HEK293 (cell line): ENCODE measurements at regions not wholly inside any gene's neighbourhood (a gene's known extent, or its start where the extent isn't known, plus 50 kb on each side); places are given as distances from the start of the nearest gene placed in this dataset.

Experiments used
- CTCF ChIA-PET: fragments of 350-600 bp; formaldehyde crosslinking; extraction: SDS; loops from one replicate; lab custom pipeline; 2021; ENCODE audit warnings: antibody characterized with exemption; lab: Yijun Ruan, JAX
- POLR2A ChIA-PET: fragments of 300-600 bp; formaldehyde crosslinking; extraction: SDS; loops from one replicate; lab custom pipeline; 2020; ENCODE audit warnings: antibody characterized with exemption, inconsistent platforms; lab: Yijun Ruan, JAX
- H3K27ac ChIP-seq: fragments of 200-500 bp; sonication (Bioruptor generic); 2 replicates; pipeline ENCODE4 v1.5.1; 2014; ENCODE audit warnings: low read depth, low read length, control low read depth, inconsistent platforms; ENCODE audit errors: extremely low read depth
- H3K36me3 ChIP-seq, 2 experiments: fragments of 200-500 bp in 1 of 2; sonication (Bioruptor generic) in 1 of 2; 1 replicate in 1 of 2; 2 replicates in 1 of 2; pipeline ENCODE4 v1.5.1; 2014 to 2017; ENCODE audit warnings: inconsistent platforms in 2 of 2, low read length in 2 of 2; ENCODE audit not compliant: control insufficient read depth in 2 of 2, insufficient read depth in 1 of 2
- H3K4me1 ChIP-seq: fragments of 200-500 bp; sonication (Bioruptor generic); 2 replicates; pipeline ENCODE4 v1.5.1; 2014; ENCODE audit warnings: mild to moderate bottlenecking, low read length, inconsistent platforms; ENCODE audit not compliant: control insufficient read depth, insufficient read depth
- H3K4me3 ChIP-seq: 2 replicates; pipeline ENCODE4 v1.5.1; 2011; ENCODE audit warnings: low read depth, mild to moderate bottlenecking, control low read depth, low read length, moderate library complexity
- H3K9me3 ChIP-seq: fragments of 200-500 bp; sonication (Bioruptor generic); 2 replicates; pipeline ENCODE4 v1.5.1; 2014; ENCODE audit warnings: low read depth, low read length, inconsistent platforms; ENCODE audit not compliant: control insufficient read depth, insufficient read depth
- CTCF ChIP-seq: fragments of 450-650 bp; formaldehyde crosslinking; IDR thresholded peaks from 2 replicates; pipeline ENCODE4 v1.5.1; 2016; ENCODE audit warnings: missing biosample characterization, missing genetic modification characterization
- FEZF1 ChIP-seq: fragments of 450-650 bp; formaldehyde crosslinking; IDR thresholded peaks from 2 replicates; pipeline ENCODE4 v1.5.1; 2016; ENCODE audit warnings: missing biosample characterization, missing genetic modification characterization
- GLIS1 ChIP-seq: fragments of 450-650 bp; formaldehyde crosslinking; IDR thresholded peaks from 2 replicates; pipeline ENCODE4 v1.5.1; 2016; ENCODE audit warnings: missing biosample characterization, missing genetic modification characterization
- ZBTB17 ChIP-seq: fragments of 450-650 bp; formaldehyde crosslinking; IDR thresholded peaks from 2 replicates; pipeline ENCODE4 v1.5.1; 2016; ENCODE audit warnings: missing biosample characterization, missing genetic modification characterization
- ZNF132 ChIP-seq: fragments of 450-650 bp; formaldehyde crosslinking; IDR thresholded peaks from 2 replicates; pipeline ENCODE4 v1.5.1; 2017; ENCODE audit warnings: missing biosample characterization, missing genetic modification characterization, borderline replicate concordance
- ZNF133 ChIP-seq: fragments of 450-650 bp; formaldehyde crosslinking; IDR thresholded peaks from 2 replicates; pipeline ENCODE4 v1.5.1; 2016; ENCODE audit warnings: missing biosample characterization, missing genetic modification characterization
- ZNF2 ChIP-seq: fragments of 450-650 bp; formaldehyde crosslinking; IDR thresholded peaks from 2 replicates; pipeline ENCODE4 v1.5.1; 2016; ENCODE audit warnings: missing biosample characterization, missing genetic modification characterization
- ZNF26 ChIP-seq: fragments of 450-650 bp; formaldehyde crosslinking; IDR thresholded peaks from 2 replicates; pipeline ENCODE4 v1.5.1; 2016; ENCODE audit warnings: missing biosample characterization, missing genetic modification characterization
- ZNF324 ChIP-seq: fragments of 450-650 bp; formaldehyde crosslinking; IDR thresholded peaks from 2 replicates; pipeline ENCODE4 v1.5.1; 2016; ENCODE audit warnings: missing biosample characterization, missing genetic modification characterization
- ZNF555 ChIP-seq: fragments of 450-650 bp; formaldehyde crosslinking; conservative IDR thresholded peaks from 2 replicates; pipeline ENCODE4 v1.5.1; 2017; ENCODE audit warnings: missing biosample characterization, mild to moderate bottlenecking, missing genetic modification characterization, inconsistent platforms
- ZNF571 ChIP-seq: fragments of 450-650 bp; formaldehyde crosslinking; IDR thresholded peaks from 2 replicates; pipeline ENCODE4 v1.5.0; 2017; ENCODE audit warnings: missing biosample characterization, missing genetic modification characterization
- ZNF596 ChIP-seq: fragments of 450-650 bp; IDR thresholded peaks from 2 replicates; pipeline ENCODE4 v1.5.0; 2018; ENCODE audit warnings: missing biosample characterization, mild to moderate bottlenecking, missing genetic modification characterization, moderate library complexity
- ZNF645 ChIP-seq: fragments of 450-650 bp; formaldehyde crosslinking; IDR thresholded peaks from 2 replicates; pipeline ENCODE4; 2016; ENCODE audit warnings: missing biosample characterization, missing genetic modification characterization
- ZNF654 ChIP-seq: fragments of 450-650 bp; formaldehyde crosslinking; IDR thresholded peaks from 2 replicates; pipeline ENCODE4 v1.5.1; 2016; ENCODE audit warnings: low read depth, missing biosample characterization, missing genetic modification characterization
- ZNF701 ChIP-seq: fragments of 450-650 bp; formaldehyde crosslinking; IDR thresholded peaks from 2 replicates; pipeline ENCODE4 v1.5.1; 2016; ENCODE audit warnings: missing biosample characterization, missing genetic modification characterization
- ZSCAN18 ChIP-seq: fragments of 450-650 bp; formaldehyde crosslinking; IDR thresholded peaks from 2 replicates; pipeline ENCODE4 v1.5.1; 2016; ENCODE audit warnings: missing biosample characterization, missing genetic modification characterization

- CTCF ChIA-PET: no interaction called here
- H3K27ac ChIP-seq: no peak overlapping the region
Observed at GRCh38 chr1:70675737-70676156, 264.7 kb downstream of the CTH start.

GRCh38 chr1:70685300-70686286, 274.5 kb downstream of the CTH start:
- Histone ChIP-seq H3K27ac (no peak overlapping the region), H3K4me3 (no peak overlapping the region), H3K9me3 (no peaks in the 10 kb centered on the region), H3K36me3 (no peaks in the 10 kb centered on the region), H3K4me1 (no peaks in the 10 kb centered on the region)
- TF ChIP-seq ZNF701 (tag by site-specific recombination) (no peak), FEZF1 (no peak), ZNF133 (tag by site-specific recombination) (no peak), ZNF132 (tag by site-specific recombination) (no peak), ZNF571 (tag by site-specific recombination) (no peak), ZNF2 (tag by site-specific recombination) (peak; percentile 84), ZNF26 (no peak), CTCF (tag by site-specific recombination) (peak; percentile 60; the same call in 1 of the 2 replicates), ZNF654 (tag by site-specific recombination) (peak; percentile 73)
- CTCF ChIA-PET: interaction anchor here (0.5 to 1.5 kb wide), 12 partner anchors 8 to 1502 kb away, joined by 3 to 6 read pairs (median 4); no protein-coding TSS in a partner anchor
- POLR2A ChIA-PET: no interaction called here

More at GRCh38 chr1:70675737-70676156, 264.7 kb downstream of the CTH start:
- Histone ChIP-seq H3K4me1 (no peaks in the 10 kb centered on the region), H3K36me3 (no peaks in the 10 kb centered on the region), H3K4me3 (no peak overlapping the region), H3K9me3 (no peaks in the 10 kb centered on the region)
- POLR2A ChIA-PET: no interaction called here
- TF ChIP-seq GLIS1 (tag by site-specific recombination): peak; percentile 18; the same call in 1 of the 2 replicates
- TF ChIP-seq ZNF645 (tag by site-specific recombination): no peak
- TF ChIP-seq ZSCAN18 (tag by site-specific recombination): no peak
- TF ChIP-seq ZNF324 (tag by site-specific recombination): no peak
- TF ChIP-seq ZBTB17: no peak
- no peak for TF ChIP-seq ZNF596 (tag by site-specific recombination)
- TF ChIP-seq ZNF555: no peak
